Ectodermal cell (in vitro differentiated cells): ENCODE measurements at regions not wholly inside any gene's neighbourhood (a gene's known extent, or its start where the extent isn't known, plus 50 kb on each side); places are given as distances from the start of the nearest gene placed in this dataset.

Source experiments
- H3K27ac ChIP-seq: 2 replicates; pipeline ENCODE4 v1.7.0; 2013; ENCODE audit warnings: mild to moderate bottlenecking, low read depth, low read length; ENCODE audit not compliant: insufficient read depth, poor library complexity, severe bottlenecking
- H3K27me3 ChIP-seq: 2 replicates; pipeline ENCODE4 v1.7.0; 2013; ENCODE audit warnings: mild to moderate bottlenecking, low read length; ENCODE audit not compliant: insufficient read depth, control insufficient read depth, poor library complexity, severe bottlenecking
- H3K36me3 ChIP-seq: one replicate; pipeline ENCODE4 v1.7.0; 2013; ENCODE audit warnings: low read length; ENCODE audit not compliant: control insufficient read depth, insufficient read depth
- H3K4me1 ChIP-seq: one replicate; pipeline ENCODE4 v1.7.0; 2013; ENCODE audit warnings: low read length; ENCODE audit not compliant: control insufficient read depth, insufficient read depth
- H3K4me3 ChIP-seq: 2 replicates; pipeline ENCODE4 v1.7.0; 2013; ENCODE audit warnings: low read depth, low read length, control low read depth; ENCODE audit not compliant: insufficient read depth
- H3K9me3 ChIP-seq: 2 replicates; pipeline ENCODE4 v1.7.0; 2013; ENCODE audit warnings: mild to moderate bottlenecking, low read length, moderate library complexity; ENCODE audit not compliant: control insufficient read depth
- WGBS, 2 experiments: methylation state at CpG; one replicate each; pipeline ENCODE4 v1.1.7; 2013; ENCODE audit warnings: missing lambda C conversion rate in 2 of 2; 5-methylcytosine and 5-hydroxymethylcytosine counted together

DNA sequence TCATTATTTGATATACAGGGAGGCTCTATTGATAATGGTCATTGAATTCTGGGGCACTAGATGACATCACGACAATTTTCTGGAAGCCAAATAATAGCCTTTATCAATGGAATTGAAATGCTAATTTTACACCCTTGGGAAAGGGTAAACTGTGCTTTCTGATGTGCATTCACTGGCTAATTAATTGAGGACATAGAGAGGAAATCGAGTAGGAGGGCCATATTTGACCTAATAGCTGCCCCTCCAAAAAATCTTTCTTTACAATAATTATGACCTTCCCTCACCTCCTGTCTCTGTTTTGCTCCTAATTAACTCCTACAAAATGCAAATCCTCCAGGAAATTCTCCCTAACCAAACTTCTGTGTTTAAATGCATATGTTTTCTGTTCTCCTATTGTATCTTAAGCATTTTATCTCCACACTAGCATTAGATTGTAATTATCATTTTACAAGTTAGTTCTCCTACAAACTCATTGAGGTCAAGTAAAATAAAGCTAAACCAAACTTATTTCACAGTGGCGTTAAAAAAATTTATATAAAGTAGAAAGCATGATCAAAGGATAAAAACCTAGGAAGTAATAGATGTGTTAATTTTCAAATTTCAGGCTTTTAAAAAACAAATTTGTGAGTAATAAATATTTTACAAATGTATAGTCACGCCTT is 1414.0 kb upstream of the AGA start:
- WGBS, 2 experiments = 17 to 40% methylated on average over 2 to 3 of the region's 4 CpGs
- H3K27me3 ChIP-seq = no peaks in the 10 kb centered on the region
- H3K27ac ChIP-seq = no peak overlapping the region
- H3K36me3 ChIP-seq = no peaks in the 10 kb centered on the region
- no peak overlapping the region for H3K4me3 ChIP-seq
- no peaks in the 10 kb centered on the region for H3K4me1 ChIP-seq
- no peaks in the 10 kb centered on the region for H3K9me3 ChIP-seq

DNA sequence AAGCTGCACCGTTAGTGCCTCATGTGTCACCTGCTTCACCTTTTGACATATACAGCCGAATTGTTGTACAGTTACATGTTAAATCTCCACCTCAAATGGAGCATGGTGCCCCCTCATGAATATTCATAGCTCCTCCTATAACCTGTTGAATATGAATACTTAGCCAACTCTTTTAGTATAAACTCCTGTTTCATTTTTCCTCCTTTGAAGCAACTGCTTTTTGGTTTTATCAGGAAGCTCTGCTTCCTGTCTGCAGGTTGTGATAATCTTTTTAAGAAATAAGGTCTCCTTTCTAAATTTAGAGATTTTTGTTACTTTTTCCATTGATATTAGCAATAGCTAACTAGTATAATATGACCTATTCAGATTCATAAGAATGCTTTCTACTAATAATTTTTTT is 1429.2 kb upstream of the AGA start:
- no peak overlapping the region for H3K27ac ChIP-seq
- no peaks in the 10 kb centered on the region for H3K4me1 ChIP-seq
- WGBS, 2 experiments = 84 to 98% methylated on average over 2 of the region's 2 CpGs
- no peak overlapping the region for H3K4me3 ChIP-seq
- H3K9me3 ChIP-seq = no peaks in the 10 kb centered on the region
- no peaks in the 10 kb centered on the region for H3K36me3 ChIP-seq
- no peaks in the 10 kb centered on the region for H3K27me3 ChIP-seq

DNA sequence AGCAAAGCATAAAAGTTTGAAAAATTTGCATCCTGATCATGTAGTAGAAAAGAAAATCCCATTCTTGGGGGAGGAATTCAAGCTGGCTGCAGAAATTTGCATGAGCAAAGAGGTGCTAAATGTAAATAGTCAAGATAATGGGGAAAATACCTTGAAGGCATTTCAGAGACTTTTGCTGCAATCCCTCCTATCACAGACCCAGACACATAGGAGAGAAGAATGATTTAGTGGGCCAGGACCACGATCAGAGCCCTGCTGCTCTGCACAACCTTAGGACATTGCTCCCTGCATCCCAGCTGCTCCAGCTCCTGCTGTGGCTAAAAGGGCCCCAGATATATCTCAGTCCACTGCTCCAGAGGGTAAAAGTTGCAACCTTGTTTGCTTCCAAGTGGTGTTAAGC is 1439.7 kb upstream of the AGA start:
- Histone ChIP-seq H3K9me3 (no peaks in the 10 kb centered on the region), H3K27me3 (no peaks in the 10 kb centered on the region), H3K4me3 (no peak overlapping the region), H3K36me3 (no peaks in the 10 kb centered on the region), H3K4me1 (no peaks in the 10 kb centered on the region), H3K27ac (no peak overlapping the region)
- 79 to 80% methylated on average over 1 of the region's 1 CpG for WGBS, 2 experiments

DNA sequence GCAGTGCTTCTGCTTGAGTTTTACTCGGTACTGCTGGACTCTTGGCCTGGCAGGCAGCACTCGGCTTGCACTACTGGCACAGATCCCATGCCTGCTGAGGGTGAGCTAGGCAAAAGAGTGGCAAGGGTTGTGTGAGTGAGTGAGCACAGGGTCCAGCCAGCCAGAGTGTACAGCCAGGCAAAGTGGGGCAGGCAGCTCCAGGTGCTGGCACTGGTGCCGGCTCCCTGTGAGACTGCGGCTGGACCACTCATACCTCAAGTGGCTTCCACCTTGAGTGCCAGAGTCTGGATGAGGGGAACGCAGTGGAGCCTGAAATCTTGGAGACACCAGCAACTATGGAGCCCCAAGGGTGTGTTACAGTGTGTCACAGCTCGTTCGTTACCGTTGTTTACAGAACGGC is 1451.9 kb upstream of the AGA start:
- Histone ChIP-seq H3K9me3 (no peaks in the 10 kb centered on the region), H3K4me1 (no peaks in the 10 kb centered on the region)
- WGBS, 2 experiments = 95 to 97% methylated on average over 9 of the region's 9 CpGs

DNA sequence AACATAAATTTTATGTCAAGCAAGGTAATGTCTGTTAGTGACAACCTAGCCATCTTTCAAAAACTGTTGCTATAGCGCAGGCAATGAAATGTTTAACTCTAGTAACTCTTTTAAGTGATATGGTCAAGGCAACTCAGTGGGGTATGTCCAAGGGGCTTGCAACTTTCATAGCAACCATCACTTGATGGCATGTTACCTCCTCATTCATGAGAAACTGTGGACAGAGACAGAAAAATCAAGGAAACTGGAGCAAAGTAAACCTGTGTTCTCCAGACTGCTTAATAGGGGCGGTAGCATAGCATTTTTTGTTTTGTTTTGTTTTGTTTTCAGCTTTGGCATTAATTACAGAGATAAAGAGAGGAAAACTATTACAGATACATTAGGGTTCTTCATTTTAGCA is 1456.8 kb upstream of the AGA start:
- H3K4me1 ChIP-seq = no peaks in the 10 kb centered on the region
- WGBS, 2 experiments = 94 to 95% methylated on average over 2 of the region's 2 CpGs

More for the DNA sequence above, 1451.9 kb upstream of the AGA start:
- Histone ChIP-seq H3K27me3 (no peaks in the 10 kb centered on the region), H3K27ac (no peak overlapping the region), H3K4me3 (no peak overlapping the region), H3K36me3 (no peaks in the 10 kb centered on the region)

DNA sequence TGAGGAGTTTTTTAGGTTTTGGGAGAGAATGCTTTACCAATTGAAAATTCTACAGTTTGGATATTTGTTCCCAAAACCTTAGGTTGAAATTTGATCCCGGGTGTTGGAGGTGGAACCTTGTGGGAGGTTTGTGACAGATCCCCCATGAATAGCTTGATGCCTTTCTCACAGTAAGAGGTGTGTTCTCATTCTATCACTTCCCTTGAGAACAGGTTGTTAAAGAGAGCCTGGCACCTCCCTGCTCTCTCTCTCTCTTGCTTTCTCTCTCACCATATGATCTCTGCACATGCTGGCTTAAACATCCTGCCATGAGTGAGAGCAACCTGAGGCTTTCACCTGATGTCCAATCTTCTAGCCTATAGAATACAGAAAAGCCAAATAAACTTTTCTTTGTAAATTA is 1475.5 kb upstream of the AGA start:
- Histone ChIP-seq H3K4me3 (no peak overlapping the region), H3K36me3 (no peaks in the 10 kb centered on the region), H3K4me1 (no peaks in the 10 kb centered on the region), H3K9me3 (no peaks in the 10 kb centered on the region), H3K27me3 (no peaks in the 10 kb centered on the region), H3K27ac (no peak overlapping the region)
- WGBS, 2 experiments = 0 to 17% methylated on average over 1 of the region's 1 CpG

More for the DNA sequence above, 1456.8 kb upstream of the AGA start:
- Histone ChIP-seq H3K9me3 (no peaks in the 10 kb centered on the region), H3K27ac (no peak overlapping the region), H3K4me3 (no peak overlapping the region), H3K36me3 (no peaks in the 10 kb centered on the region), H3K27me3 (no peaks in the 10 kb centered on the region)

DNA sequence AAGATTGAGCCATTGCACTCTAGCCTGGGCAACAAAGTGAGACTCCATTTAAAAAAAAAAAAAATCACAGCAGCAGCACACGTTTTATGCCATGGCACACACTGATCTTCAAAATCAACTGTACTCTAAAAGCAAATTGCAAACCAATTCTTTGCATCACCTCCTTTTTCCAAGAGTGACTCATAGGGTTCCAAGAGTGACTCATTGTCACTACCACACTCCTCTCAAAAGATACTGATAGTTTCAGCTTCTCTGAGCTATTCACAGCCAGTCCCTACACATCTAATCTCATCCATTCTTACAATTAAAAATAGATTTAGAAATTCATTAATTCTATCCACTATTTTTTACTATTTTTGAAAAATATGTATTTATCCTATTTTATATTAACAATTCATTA is 1494.9 kb upstream of the AGA start:
- Histone ChIP-seq H3K4me1 (no peaks in the 10 kb centered on the region), H3K36me3 (no peaks in the 10 kb centered on the region), H3K4me3 (no peak overlapping the region), H3K9me3 (no peaks in the 10 kb centered on the region), H3K27ac (no peak overlapping the region), H3K27me3 (no peaks in the 10 kb centered on the region)
- WGBS, 2 experiments = 83 to 91% methylated on average over 1 of the region's 1 CpG

DNA sequence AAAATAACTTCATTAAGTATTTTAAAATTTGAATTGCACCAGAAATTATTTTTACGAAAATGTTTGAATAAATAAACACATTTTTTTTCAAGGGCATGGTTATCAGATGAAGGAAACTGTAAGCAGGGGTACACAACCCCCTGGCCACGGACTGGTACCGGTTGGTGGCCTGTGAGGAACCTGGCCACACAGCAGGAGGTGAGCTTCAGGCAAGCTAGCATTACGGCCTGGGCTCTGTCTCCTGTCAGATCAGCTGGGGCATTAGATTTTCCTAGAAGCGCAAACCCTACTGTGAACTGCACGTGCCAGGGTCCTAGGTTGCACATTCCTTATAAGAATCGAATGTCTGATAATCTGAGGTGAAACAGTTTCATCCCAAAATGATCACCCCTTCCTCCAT is 1499.7 kb upstream of the AGA start:
- WGBS, 2 experiments = 60 to 63% methylated on average over 6 to 7 of the region's 7 CpGs
- Histone ChIP-seq H3K4me1 (no peaks in the 10 kb centered on the region), H3K27me3 (no peaks in the 10 kb centered on the region), H3K27ac (no peak overlapping the region), H3K36me3 (no peaks in the 10 kb centered on the region), H3K9me3 (no peaks in the 10 kb centered on the region), H3K4me3 (no peak overlapping the region)

DNA sequence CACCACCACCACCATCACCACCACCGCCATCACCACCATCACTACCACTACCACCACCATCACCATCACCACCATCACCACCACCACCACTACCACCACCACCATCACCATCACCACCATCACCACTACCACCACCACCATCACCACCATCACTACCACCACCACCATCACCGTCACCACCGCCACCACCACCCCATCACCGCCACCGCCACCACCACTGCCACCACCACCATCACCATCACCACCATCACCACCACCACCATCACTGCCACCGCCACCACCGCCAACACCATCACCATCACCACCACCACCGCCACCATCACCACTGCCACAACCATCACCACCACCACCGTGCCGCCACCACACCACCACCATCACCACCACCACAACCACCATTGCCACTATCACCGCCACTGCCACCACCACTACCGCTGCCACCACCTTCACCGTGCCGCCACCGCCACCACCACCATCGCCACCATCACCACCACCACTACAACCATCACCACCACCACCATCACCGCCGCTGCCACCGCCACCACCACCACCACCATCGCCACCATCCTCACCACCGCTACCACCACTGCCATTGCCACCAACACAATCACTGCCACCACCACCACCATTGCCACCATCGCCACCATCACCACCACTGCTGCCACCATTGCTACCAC is 1511.3 kb upstream of the AGA start:
- Histone ChIP-seq H3K4me1 (no peaks in the 10 kb centered on the region), H3K27me3 (no peaks in the 10 kb centered on the region), H3K36me3 (no peaks in the 10 kb centered on the region), H3K4me3 (no peak overlapping the region), H3K27ac (no peak overlapping the region), H3K9me3 (no peaks in the 10 kb centered on the region)
- WGBS, 2 experiments = 89 to 91% methylated on average over 20 to 22 of the region's 22 CpGs

DNA sequence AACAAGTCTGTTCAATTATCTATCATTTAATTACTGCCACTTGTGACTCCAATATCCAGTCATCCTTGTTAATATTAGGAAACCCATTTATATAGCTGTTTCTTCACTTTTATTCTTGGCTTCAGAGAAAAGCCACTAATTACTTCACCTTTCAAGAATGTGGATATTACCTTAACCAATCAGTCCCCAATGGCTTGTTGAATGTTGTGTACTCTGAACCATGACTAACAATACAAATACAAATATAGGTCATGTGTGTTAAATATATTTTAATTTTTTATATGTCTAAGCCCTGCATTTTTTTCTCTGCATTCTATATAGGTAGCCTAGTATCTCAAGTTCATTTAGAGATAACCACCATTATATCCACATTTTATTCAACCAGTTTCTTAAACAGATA is 1513.4 kb upstream of the AGA start:
- Histone ChIP-seq H3K4me3 (no peak overlapping the region), H3K4me1 (no peaks in the 10 kb centered on the region), H3K9me3 (no peaks in the 10 kb centered on the region)

More for the DNA sequence above, 1513.4 kb upstream of the AGA start:
- H3K36me3 ChIP-seq = no peaks in the 10 kb centered on the region
- no peak overlapping the region for H3K27ac ChIP-seq
- H3K27me3 ChIP-seq = no peaks in the 10 kb centered on the region
